ENCODE measurements at regions not wholly inside any gene's neighbourhood (a gene's known extent, or its start where the extent isn't known, plus 50 kb on each side); places are given as distances from the start of the nearest gene placed in this dataset.
"Not testable (repeated sequence)": the region's sequence is repeated elsewhere in the genome, so short reads cannot be mapped to it uniquely, and the experiment has no call there.

DNA sequence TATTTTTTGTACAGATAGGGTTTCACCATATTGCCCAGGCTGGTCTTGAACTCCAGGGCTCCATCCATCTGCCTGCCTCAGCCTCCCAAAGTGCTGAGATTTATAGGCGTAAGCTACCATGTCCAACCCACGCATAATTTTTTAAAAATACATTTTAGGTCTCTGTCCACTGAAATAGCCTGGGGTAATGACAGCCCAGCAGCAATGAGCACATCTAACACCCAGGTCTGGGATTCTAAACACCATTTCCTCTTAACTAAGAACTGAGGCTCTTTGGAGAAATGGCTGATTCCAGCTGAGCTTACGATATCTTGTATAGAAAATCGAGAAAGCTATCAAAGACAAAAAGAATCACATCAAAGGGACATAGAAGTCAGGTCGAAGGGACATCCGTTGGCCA, 245.3 kb downstream of the PARN start:
- no peak overlapping the region for H3K4me3 ChIP-seq (replicated peaks; ENCODE audit: low read depth, low read length)
- no peak for DNase-seq (ENCODE audit: extremely low read depth, low read depth)
- TF ChIP-seq CTCF (IDR thresholded peaks at IDR 0.05; ENCODE audit: low read depth, low read length, missing control alignments) = no peak

DNA sequence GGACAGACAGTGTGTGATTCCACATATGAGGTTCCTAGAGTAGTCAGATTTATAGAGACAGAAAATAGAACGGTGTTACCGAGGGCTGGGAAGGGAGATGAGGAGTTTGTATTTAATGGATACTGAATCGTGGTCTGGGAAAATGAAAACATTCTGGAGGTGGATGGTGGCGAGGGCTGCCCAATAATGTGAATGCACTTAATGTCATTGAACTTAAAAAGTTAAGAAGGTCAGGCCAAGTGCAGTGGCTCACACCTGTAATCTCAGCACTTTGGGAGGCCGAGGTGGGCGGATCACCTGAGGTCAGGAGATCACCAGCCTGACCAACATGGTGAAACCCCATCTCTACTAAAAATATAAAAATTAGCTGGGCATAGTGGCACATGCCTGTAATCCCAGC, 246.2 kb downstream of the PARN start:
- DNase-seq (ENCODE audit: extremely low read depth, low read depth); H3K4me3 ChIP-seq (replicated peaks; ENCODE audit: low read depth, low read length): not testable (repeated sequence)

- H3K4me3 ChIP-seq (replicated peaks; ENCODE audit: low read depth, low read length) = no peak overlapping the region
- no peak for TF ChIP-seq CTCF (IDR thresholded peaks at IDR 0.05; ENCODE audit: low read depth, low read length, missing control alignments)
- DNase-seq (ENCODE audit: extremely low read depth, low read depth) = no peak
Observed at GRCh38 chr16:14378689-14379467, 251.2 kb downstream of the PARN start.

- no peak for TF ChIP-seq CTCF (IDR thresholded peaks at IDR 0.05; ENCODE audit: low read depth, low read length, missing control alignments)
- peak; percentile 88 for DNase-seq (ENCODE audit: extremely low read depth, low read depth)
- no peak overlapping the region for H3K4me3 ChIP-seq (replicated peaks; ENCODE audit: low read depth, low read length)
Observed at GRCh38 chr16:14378131-14378551, 251.9 kb downstream of the PARN start.

- no peak overlapping the region for H3K4me3 ChIP-seq (replicated peaks; ENCODE audit: low read depth, low read length)
- TF ChIP-seq CTCF (IDR thresholded peaks at IDR 0.05; ENCODE audit: low read depth, low read length, missing control alignments) = no peak
- DNase-seq (ENCODE audit: extremely low read depth, low read depth) = no peak
Observed at GRCh38 chr16:14377326-14377725, 252.7 kb downstream of the PARN start.

- TF ChIP-seq CTCF (IDR thresholded peaks at IDR 0.05; ENCODE audit: low read depth, low read length, missing control alignments) = no peak
- DNase-seq (ENCODE audit: extremely low read depth, low read depth) = no peak
Observed at GRCh38 chr16:14375132-14375491, 254.9 kb downstream of the PARN start.

DNA sequence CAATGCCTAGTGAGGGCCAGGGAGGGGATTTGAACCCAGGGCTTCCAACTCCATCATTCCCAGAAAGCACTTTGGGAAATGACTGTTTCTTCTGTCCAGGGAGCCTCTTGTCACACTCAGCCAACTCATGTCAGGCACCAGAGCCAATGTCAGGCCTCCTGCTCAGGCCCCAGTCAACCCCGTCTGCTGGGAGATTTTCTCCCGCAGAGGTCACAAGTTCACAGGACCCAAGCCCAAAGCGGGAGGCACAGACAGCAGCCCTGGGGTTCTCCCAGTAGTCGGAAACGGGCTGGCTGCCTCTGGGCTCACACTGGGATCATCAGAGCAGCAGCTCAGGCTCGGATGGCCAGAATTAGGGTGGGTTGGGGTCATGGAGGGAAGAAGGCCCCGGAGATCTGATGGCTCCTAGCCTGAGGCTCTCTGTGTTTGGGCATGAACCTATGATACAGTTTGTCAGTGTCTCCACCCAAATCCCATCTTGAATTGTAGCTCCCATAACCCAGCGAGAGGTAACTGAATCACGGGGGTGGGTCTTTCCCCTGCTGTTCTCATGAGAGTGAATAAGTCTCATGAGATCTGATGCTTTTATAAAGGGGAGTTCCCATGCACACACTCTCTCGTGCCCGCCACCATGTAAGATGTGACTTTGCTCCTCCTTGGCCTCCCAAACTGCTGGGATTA, 255.5 kb downstream of the PARN start:
- TF ChIP-seq CTCF (IDR thresholded peaks at IDR 0.05; ENCODE audit: low read depth, low read length, missing control alignments) = no peak
- no peak overlapping the region for H3K4me3 ChIP-seq (replicated peaks; ENCODE audit: low read depth, low read length)
- DNase-seq (ENCODE audit: extremely low read depth, low read depth) = no peak

More at GRCh38 chr16:14375132-14375491, 254.9 kb downstream of the PARN start:
- no peak overlapping the region for H3K4me3 ChIP-seq (replicated peaks; ENCODE audit: low read depth, low read length)

Measured in HFF-Myc (cell line).